SK-N-SH (cell line): ENCODE measurements at regions not wholly inside any gene's neighbourhood (a gene's known extent, or its start where the extent isn't known, plus 50 kb on each side); places are given as distances from the start of the nearest gene placed in this dataset.

Source experiments
- CTCF ChIA-PET: fragments of 300-600, 350-600 bp; formaldehyde crosslinking; extraction: SDS; loops from one replicate; lab custom pipeline; 2021; lab: Yijun Ruan, JAX
- POLR2A ChIA-PET: fragments of 350-600 bp; sonication (Branson Sonifier 250); formaldehyde crosslinking; extraction: SDS; loops from one replicate; lab custom pipeline; 2020; ENCODE audit warnings: antibody characterized with exemption, inconsistent platforms; lab: Yijun Ruan, JAX
- DNase-seq: peaks from one replicate; pipeline ENCODE4 v3.0.0; 2012
- H2AFZ ChIP-seq: fragments of 200-600 bp; sonication (generic); 2 replicates; pipeline ENCODE4 v1.8.1; 2016; ENCODE audit warnings: antibody characterized with exemption, mild to moderate bottlenecking, low read depth
- H3F3A ChIP-seq: fragments of 200-600 bp; sonication (generic); replicated peaks from 2 replicates; pipeline ENCODE3; 2016; ENCODE audit warnings: antibody characterized with exemption, mild to moderate bottlenecking; ENCODE audit not compliant: insufficient read depth
- H3K27ac ChIP-seq, 2 experiments: fragments of 200-500 bp in 1 of 2; fragments of 200-600 bp in 1 of 2; sonication (Bioruptor generic) in 1 of 2; sonication (generic), shearing (Covaris generic) in 1 of 2; 2 replicates each; pipeline versions ENCODE4 v1.5.1 to v1.6.1; 2014 to 2016; ENCODE audit warnings: low read depth in 2 of 2, inconsistent platforms in 1 of 2, low read length in 1 of 2, mild to moderate bottlenecking in 1 of 2, mixed read lengths in 1 of 2
- H3K27me3 ChIP-seq: fragments of 200-600 bp; sonication (generic), shearing (Covaris generic); 2 replicates; pipeline ENCODE4 v1.6.1; 2016; ENCODE audit warnings: mixed run types; ENCODE audit not compliant: insufficient read depth
- H3K36me3 ChIP-seq, 2 experiments: fragments of 200-500 bp in 1 of 2; fragments of 200-600 bp in 1 of 2; sonication (Bioruptor generic) in 1 of 2; sonication (generic) in 1 of 2; replicated peaks in 1 of 2; 2 replicates each; pipeline versions ENCODE3 to v1.5.1; 2014 to 2016; ENCODE audit warnings: low read length in 1 of 2, mild to moderate bottlenecking in 1 of 2; ENCODE audit not compliant: insufficient read depth in 2 of 2, control insufficient read depth in 1 of 2
- H3K4me1 ChIP-seq, 2 experiments: fragments of 200-500 bp in 1 of 2; fragments of 200-600 bp in 1 of 2; sonication (Bioruptor generic) in 1 of 2; sonication (generic), shearing (Covaris generic) in 1 of 2; 2 replicates each; pipeline versions ENCODE4 v1.5.1 to v1.6.1; 2014 to 2016; ENCODE audit warnings: low read depth in 1 of 2, low read length in 1 of 2, mixed run types in 1 of 2; ENCODE audit not compliant: insufficient read depth in 2 of 2, control insufficient read depth in 1 of 2
- H3K4me2 ChIP-seq: fragments of 200-600 bp; sonication (generic), shearing (Covaris generic); 2 replicates; pipeline ENCODE4 v1.6.1; 2017; ENCODE audit warnings: mixed run types
- H3K4me3 ChIP-seq, 2 experiments: fragments of 200-500 bp in 1 of 2; fragments of 200-600 bp in 1 of 2; sonication (Bioruptor generic) in 1 of 2; sonication (generic), shearing (Covaris generic) in 1 of 2; 2 replicates each; pipeline versions ENCODE4 v1.5.1 to v1.8.1; 2014 to 2016; ENCODE audit warnings: low read depth in 2 of 2, inconsistent platforms in 1 of 2, low read length in 1 of 2, mild to moderate bottlenecking in 1 of 2, mixed read lengths in 1 of 2, moderate library complexity in 1 of 2
- H3K79me2 ChIP-seq: fragments of 200-600 bp; sonication (generic); 2 replicates; pipeline ENCODE4 v1.8.1; 2017; ENCODE audit warnings: mild to moderate bottlenecking; ENCODE audit not compliant: insufficient read depth
- H3K9ac ChIP-seq: fragments of 200-600 bp; sonication (generic); 2 replicates; pipeline ENCODE4 v1.6.1; 2017; ENCODE audit warnings: mixed run types
- H3K9me2 ChIP-seq: fragments of 200-600 bp; sonication (generic); 2 replicates; pipeline ENCODE4 v1.6.1; 2017; ENCODE audit warnings: mixed run types
- H3K9me3 ChIP-seq: fragments of 200-600 bp; sonication (generic); 2 replicates; pipeline ENCODE4 v1.6.1; 2017; ENCODE audit warnings: mixed run types, mild to moderate bottlenecking, moderate library complexity
- H4K20me1 ChIP-seq: fragments of 200-600 bp; sonication (generic); 2 replicates; pipeline ENCODE4 v1.6.1; 2017; ENCODE audit warnings: mild to moderate bottlenecking, mixed run types; ENCODE audit not compliant: insufficient read depth
- CHD2 ChIP-seq: fragments of 150-350 bp; IDR thresholded peaks from 2 replicates; pipeline ENCODE4 v1.6.1; 2018; ENCODE audit warnings: low read length; ENCODE audit not compliant: partially characterized antibody
- EZH2phosphoT487 ChIP-seq: fragments of 200-600 bp; sonication (generic); IDR thresholded peaks from 2 replicates; pipeline ENCODE4 v1.6.1; 2017; ENCODE audit warnings: low read depth, mixed run types, mild to moderate bottlenecking, antibody characterized with exemption, moderate library complexity, borderline replicate concordance
- GABPA ChIP-seq: IDR thresholded peaks from 2 replicates; pipeline ENCODE4 v1.4.0; 2012; ENCODE audit warnings: low read depth, mild to moderate bottlenecking
- JUND ChIP-seq: IDR thresholded peaks from 2 replicates; pipeline ENCODE4 v1.4.0; 2012
- NFIC ChIP-seq: IDR thresholded peaks from 2 replicates; pipeline ENCODE4 v1.4.0; 2012; ENCODE audit warnings: borderline replicate concordance
- NRF1 ChIP-seq: IDR thresholded peaks from 2 replicates; pipeline ENCODE4 v1.6.1; 2012; ENCODE audit warnings: low read depth, mild to moderate bottlenecking, low read length
- RFX5 ChIP-seq: IDR thresholded peaks from 2 replicates; pipeline ENCODE4 v1.6.1; 2012; ENCODE audit warnings: mild to moderate bottlenecking, improper control_type of control experiment, low read length
- RXRA ChIP-seq: IDR thresholded peaks from 2 replicates; pipeline ENCODE4 v1.4.0; 2012; ENCODE audit warnings: low read depth, mild to moderate bottlenecking, borderline replicate concordance
- SIN3A ChIP-seq: IDR thresholded peaks from 2 replicates; pipeline ENCODE4 v1.6.1; 2012; ENCODE audit warnings: low read depth, mild to moderate bottlenecking, low read length, moderate library complexity, borderline replicate concordance
- SMC3 ChIP-seq: IDR thresholded peaks from 2 replicates; pipeline ENCODE4 v1.6.1; 2012; ENCODE audit warnings: low read depth, low read length, improper control_type of control experiment
- TCF12 ChIP-seq: IDR thresholded peaks from 2 replicates; pipeline ENCODE4 v1.4.0; 2012
- USF2 ChIP-seq: fragments of 150-350 bp; IDR thresholded peaks from 2 replicates; pipeline ENCODE4 v1.6.1; 2017; ENCODE audit warnings: antibody characterized with exemption, low read length, low read depth, borderline replicate concordance
- ZBTB33 ChIP-seq: IDR thresholded peaks from 2 replicates; pipeline ENCODE4 v1.4.0; 2012; ENCODE audit warnings: low read depth, borderline replicate concordance
- WGBS: methylation state at CpG from one replicate; pipeline ENCODE4 v1.1.6; 2017; ENCODE audit warnings: low lambda C conversion rate; 5-methylcytosine and 5-hydroxymethylcytosine counted together
- TF ChIP-seq, protein P1 (sequence below): fragments of 150-350 bp; IDR thresholded peaks from 2 replicates; pipeline ENCODE4 v1.6.1; 2016; ENCODE audit warnings: mild to moderate bottlenecking, low read depth, low read length

- TF ChIP-seq SIN3A: no peak
Measured at GRCh38 chr14:92241966-92242595, 80.9 kb upstream of the SLC24A4 start (continued).

- H3K27ac ChIP-seq: no peak overlapping the region
- H3K27me3 ChIP-seq: peaks cover 24% of the 10 kb centered on the region; the same call in 1 of the 2 replicates
- H3K4me2 ChIP-seq: no peak overlapping the region
- H3K4me3 ChIP-seq: no peak overlapping the region
- no peak for DNase-seq
- CTCF ChIA-PET: no interaction called here
- H4K20me1 ChIP-seq: no peaks in the 10 kb centered on the region
- H3K9ac ChIP-seq: no peak overlapping the region
- no peak for TF ChIP-seq GABPA
- no peak for TF ChIP-seq JUND
- TF ChIP-seq SMC3: no peak
- no peaks in the 10 kb centered on the region for H3K9me2 ChIP-seq
- no peaks in the 10 kb centered on the region for H3K79me2 ChIP-seq
- no peaks in the 10 kb centered on the region for H3K9me3 ChIP-seq
- no peak overlapping the region for H2AFZ ChIP-seq
- no peaks in the 10 kb centered on the region for H3F3A ChIP-seq
- no peaks in the 10 kb centered on the region for H3K36me3 ChIP-seq
- no peaks in the 10 kb centered on the region for H3K4me1 ChIP-seq
- POLR2A ChIA-PET: no interaction called here
Measured at GRCh38 chr14:92244805-92245204, 78.2 kb upstream of the SLC24A4 start.

GRCh38 chr14:92247341-92247740 is 75.6 kb upstream of the SLC24A4 start:
- Histone ChIP-seq H3K27ac (no peak overlapping the region), H3K4me1 (no peaks in the 10 kb centered on the region), H3K79me2 (no peaks in the 10 kb centered on the region), H3K9me2 (no peaks in the 10 kb centered on the region), H4K20me1 (no peaks in the 10 kb centered on the region), H3K9me3 (no peaks in the 10 kb centered on the region), H3K9ac (no peak overlapping the region), H3K4me3 (no peak overlapping the region), H3K27me3 (peaks cover 32% of the 10 kb centered on the region), H3K36me3 (no peaks in the 10 kb centered on the region), H3K4me2 (no peak overlapping the region), H3F3A (no peaks in the 10 kb centered on the region), H2AFZ (no peak overlapping the region)
- POLR2A ChIA-PET: no interaction called here
- TF ChIP-seq ZBTB33: no peak
- no peak for TF ChIP-seq SIN3A
- no peak for TF ChIP-seq RXRA
- no peak for TF ChIP-seq USF2
- TF ChIP-seq RFX5: no peak
- no peak for TF ChIP-seq NRF1
- no peak for TF ChIP-seq EZH2phosphoT487
- TF ChIP-seq NFIC: no peak
- TF ChIP-seq, protein P1, sequence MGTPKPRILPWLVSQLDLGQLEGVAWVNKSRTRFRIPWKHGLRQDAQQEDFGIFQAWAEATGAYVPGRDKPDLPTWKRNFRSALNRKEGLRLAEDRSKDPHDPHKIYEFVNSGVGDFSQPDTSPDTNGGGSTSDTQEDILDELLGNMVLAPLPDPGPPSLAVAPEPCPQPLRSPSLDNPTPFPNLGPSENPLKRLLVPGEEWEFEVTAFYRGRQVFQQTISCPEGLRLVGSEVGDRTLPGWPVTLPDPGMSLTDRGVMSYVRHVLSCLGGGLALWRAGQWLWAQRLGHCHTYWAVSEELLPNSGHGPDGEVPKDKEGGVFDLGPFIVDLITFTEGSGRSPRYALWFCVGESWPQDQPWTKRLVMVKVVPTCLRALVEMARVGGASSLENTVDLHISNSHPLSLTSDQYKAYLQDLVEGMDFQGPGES: no peak
- TF ChIP-seq SMC3: no peak
- TF ChIP-seq TCF12: no peak
- TF ChIP-seq CHD2: no peak
- CTCF ChIA-PET: no interaction called here
- WGBS: 9% methylated on average over 4 of the region's 4 CpGs
- no peak for DNase-seq
